ENCODE measurements at regions not wholly inside any gene's neighbourhood (a gene's known extent, or its start where the extent isn't known, plus 50 kb on each side); places are given as distances from the start of the nearest gene placed in this dataset.

DNA sequence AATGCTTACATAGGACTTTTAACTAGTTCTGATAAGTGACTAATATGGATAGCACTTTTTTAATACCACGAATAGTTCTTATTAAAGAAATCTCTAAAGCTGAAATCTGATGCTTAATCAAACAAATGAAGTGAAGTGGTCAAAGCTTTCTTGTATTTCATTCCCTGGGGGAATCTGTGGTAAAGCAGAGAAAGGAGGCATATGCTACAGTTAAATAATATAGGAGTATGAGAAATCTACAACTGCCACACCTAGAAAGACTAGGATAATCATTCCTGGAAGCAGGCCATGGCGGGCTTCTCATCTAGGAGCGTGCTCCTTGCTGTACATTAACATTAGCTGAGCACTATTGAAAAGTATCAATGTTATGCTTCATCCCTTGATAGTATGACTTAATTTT, 835.7 kb downstream of the OTOL1 start:
- intact Hi-C loops (cut with DNase I; ENCODE audit: low total_unique reads) = no loop called here
- Histone ChIP-seq H3K27me3 (no peaks in the 10 kb centered on the region), H3K4me1 (no peaks in the 10 kb centered on the region), H3K27ac (no peak overlapping the region), H3K4me3 (no peak overlapping the region), H3K9me3 (no peaks in the 10 kb centered on the region), H3K36me3 (no peaks in the 10 kb centered on the region)
- no peak for DNase-seq
- TF ChIP-seq, protein P1, sequence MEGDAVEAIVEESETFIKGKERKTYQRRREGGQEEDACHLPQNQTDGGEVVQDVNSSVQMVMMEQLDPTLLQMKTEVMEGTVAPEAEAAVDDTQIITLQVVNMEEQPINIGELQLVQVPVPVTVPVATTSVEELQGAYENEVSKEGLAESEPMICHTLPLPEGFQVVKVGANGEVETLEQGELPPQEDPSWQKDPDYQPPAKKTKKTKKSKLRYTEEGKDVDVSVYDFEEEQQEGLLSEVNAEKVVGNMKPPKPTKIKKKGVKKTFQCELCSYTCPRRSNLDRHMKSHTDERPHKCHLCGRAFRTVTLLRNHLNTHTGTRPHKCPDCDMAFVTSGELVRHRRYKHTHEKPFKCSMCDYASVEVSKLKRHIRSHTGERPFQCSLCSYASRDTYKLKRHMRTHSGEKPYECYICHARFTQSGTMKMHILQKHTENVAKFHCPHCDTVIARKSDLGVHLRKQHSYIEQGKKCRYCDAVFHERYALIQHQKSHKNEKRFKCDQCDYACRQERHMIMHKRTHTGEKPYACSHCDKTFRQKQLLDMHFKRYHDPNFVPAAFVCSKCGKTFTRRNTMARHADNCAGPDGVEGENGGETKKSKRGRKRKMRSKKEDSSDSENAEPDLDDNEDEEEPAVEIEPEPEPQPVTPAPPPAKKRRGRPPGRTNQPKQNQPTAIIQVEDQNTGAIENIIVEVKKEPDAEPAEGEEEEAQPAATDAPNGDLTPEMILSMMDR (IDR thresholded peaks at IDR 0.05) = no peak

DNA sequence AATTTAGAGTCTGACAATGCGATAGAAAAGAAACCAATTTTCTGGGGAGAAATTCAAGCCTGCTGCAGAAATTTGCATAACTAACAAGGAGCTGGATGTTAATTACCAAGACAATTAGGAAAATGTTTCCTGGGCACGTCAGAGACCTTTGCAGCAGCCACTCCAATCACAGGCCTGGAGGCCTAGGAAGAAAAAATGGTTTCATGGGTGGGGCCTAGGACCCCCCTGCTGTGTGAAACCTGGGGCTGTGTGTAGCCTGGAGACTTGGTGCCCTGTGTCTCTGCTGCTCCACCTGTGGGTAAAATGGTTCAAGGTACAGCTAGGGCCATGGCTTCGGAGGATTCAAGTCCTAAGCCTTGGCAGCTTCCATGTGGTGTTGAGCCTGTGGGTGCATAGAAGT, 837.9 kb downstream of the OTOL1 start:
- no peaks in the 10 kb centered on the region for H3K4me1 ChIP-seq
- H3K27ac ChIP-seq = no peak overlapping the region
- no peak overlapping the region for H3K4me3 ChIP-seq
- no peak for DNase-seq
- H3K36me3 ChIP-seq = no peaks in the 10 kb centered on the region
- no peaks in the 10 kb centered on the region for H3K9me3 ChIP-seq
- TF ChIP-seq, protein P1 (IDR thresholded peaks at IDR 0.05) = no peak
- no peaks in the 10 kb centered on the region for H3K27me3 ChIP-seq
- intact Hi-C loops (cut with DNase I; ENCODE audit: low total_unique reads) = no loop called here

DNA sequence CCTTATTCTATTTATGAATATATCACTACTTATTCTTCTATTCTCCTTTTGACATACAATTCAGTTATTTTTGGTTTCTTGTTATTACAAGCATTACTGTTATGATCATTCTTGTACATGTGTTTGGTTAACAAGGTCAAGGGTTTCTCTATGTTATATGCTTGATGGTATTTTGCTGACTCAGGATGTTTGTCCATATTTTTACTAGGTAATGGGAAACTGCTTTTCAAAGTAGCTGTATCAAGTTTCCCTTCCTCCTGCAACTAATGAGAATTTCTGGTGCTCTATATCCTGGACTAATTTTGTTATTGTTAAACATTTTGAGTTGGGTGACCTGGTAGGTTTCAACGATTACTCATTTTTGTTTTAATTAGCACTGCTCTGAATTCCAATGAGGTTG, 841.0 kb downstream of the OTOL1 start:
- H3K27me3 ChIP-seq = no peaks in the 10 kb centered on the region
- no peak for DNase-seq
- TF ChIP-seq, protein P1 (IDR thresholded peaks at IDR 0.05) = no peak
- no peak overlapping the region for H3K27ac ChIP-seq
- no peaks in the 10 kb centered on the region for H3K4me1 ChIP-seq
- no peak overlapping the region for H3K4me3 ChIP-seq
- intact Hi-C loops (cut with DNase I; ENCODE audit: low total_unique reads) = no loop called here
- no peaks in the 10 kb centered on the region for H3K36me3 ChIP-seq
- H3K9me3 ChIP-seq = no peaks in the 10 kb centered on the region

DNA sequence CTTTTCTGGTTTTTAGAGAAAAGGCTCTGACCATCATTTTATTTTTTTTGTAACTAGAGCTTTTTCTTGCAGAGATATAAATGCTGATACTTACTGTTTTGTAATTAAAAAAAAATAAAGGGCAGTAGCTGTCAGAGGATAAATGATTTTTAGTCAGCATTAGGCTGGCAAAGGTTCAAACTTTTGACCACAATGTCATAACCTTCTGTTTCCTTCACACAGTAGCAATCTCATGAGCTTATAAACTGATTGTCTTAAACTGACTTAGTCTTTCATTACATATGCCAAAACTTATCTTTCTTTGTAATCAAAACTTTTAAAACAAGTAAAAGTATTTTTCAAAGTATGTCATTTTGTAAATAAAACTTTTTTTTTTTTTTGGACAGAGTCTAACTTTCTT, 841.9 kb downstream of the OTOL1 start:
- Histone ChIP-seq H3K4me3 (no peak overlapping the region), H3K9me3 (no peaks in the 10 kb centered on the region), H3K27me3 (no peaks in the 10 kb centered on the region), H3K36me3 (no peaks in the 10 kb centered on the region), H3K27ac (no peak overlapping the region), H3K4me1 (no peaks in the 10 kb centered on the region)
- intact Hi-C loops (cut with DNase I; ENCODE audit: low total_unique reads) = no loop called here
- no peak for DNase-seq
- TF ChIP-seq, protein P1 (IDR thresholded peaks at IDR 0.05) = no peak

DNA sequence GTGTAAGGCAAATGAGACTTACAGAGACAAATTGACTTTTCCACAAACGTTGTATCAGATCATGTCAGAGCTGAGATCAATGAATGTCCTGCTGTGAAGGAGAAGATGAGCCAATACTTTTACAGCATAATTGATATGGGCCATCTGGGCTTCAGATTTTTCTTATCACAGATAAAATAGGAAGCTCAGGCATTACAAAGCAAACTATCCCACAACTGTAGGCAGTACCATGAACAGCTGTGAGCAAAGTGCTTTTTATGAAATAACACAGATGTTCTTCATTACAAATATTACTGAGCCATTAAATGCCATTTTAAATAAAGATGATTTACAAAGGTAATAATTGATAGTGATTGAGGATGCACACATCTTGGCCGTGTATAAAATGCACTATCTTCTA, 852.3 kb downstream of the OTOL1 start:
- no peaks in the 10 kb centered on the region for H3K4me1 ChIP-seq
- no peak for DNase-seq
- TF ChIP-seq, protein P1 (IDR thresholded peaks at IDR 0.05) = no peak
- H3K27me3 ChIP-seq = no peaks in the 10 kb centered on the region
- no peaks in the 10 kb centered on the region for H3K9me3 ChIP-seq
- no peaks in the 10 kb centered on the region for H3K36me3 ChIP-seq
- no peak overlapping the region for H3K4me3 ChIP-seq
- no peak overlapping the region for H3K27ac ChIP-seq
- intact Hi-C loops (cut with DNase I; ENCODE audit: low total_unique reads) = no loop called here

DNA sequence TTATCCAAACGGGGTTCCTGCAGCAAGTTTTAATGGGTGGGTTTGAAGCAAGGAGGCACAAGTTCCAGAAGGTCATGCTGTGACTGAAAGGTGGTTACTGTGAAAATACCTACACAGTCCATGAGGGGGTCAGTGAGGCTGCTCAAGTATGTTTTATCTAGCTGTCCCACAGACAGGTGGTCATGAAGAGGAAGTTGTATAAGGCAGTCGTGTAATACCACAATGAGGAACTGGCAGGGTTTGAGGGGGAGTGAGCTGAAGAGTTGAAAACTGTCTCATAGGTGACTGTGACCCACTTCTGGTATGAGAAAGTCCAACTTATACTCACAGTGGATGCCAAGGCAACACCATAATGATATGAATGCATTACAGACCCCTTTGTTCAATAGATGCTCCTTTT, 856.8 kb downstream of the OTOL1 start:
- DNase-seq = no peak
- H3K36me3 ChIP-seq = no peaks in the 10 kb centered on the region
- no peaks in the 10 kb centered on the region for H3K4me1 ChIP-seq
- no peak overlapping the region for H3K4me3 ChIP-seq
- no peaks in the 10 kb centered on the region for H3K9me3 ChIP-seq
- TF ChIP-seq, protein P1 (IDR thresholded peaks at IDR 0.05) = no peak
- H3K27me3 ChIP-seq = no peaks in the 10 kb centered on the region
- intact Hi-C loops (cut with DNase I; ENCODE audit: low total_unique reads) = no loop called here
- no peak overlapping the region for H3K27ac ChIP-seq

Data from tibial artery (tissue), 4 donors.